Hepatocyte (in vitro differentiated cells): ENCODE measurements at regions not wholly inside any gene's neighbourhood (a gene's known extent, or its start where the extent isn't known, plus 50 kb on each side); places are given as distances from the start of the nearest gene placed in this dataset.
A peak's percentile ranks its signal among the peaks of the same experiment; 100 is the strongest.
"Not testable (repeated sequence)": the region's sequence is repeated elsewhere in the genome, so short reads cannot be mapped to it uniquely, and the experiment has no call there.

Experiments used
- DNase-seq: peaks from one replicate; pipeline ENCODE4 v3.0.0-alpha.2; 2016; ENCODE audit warnings: low spot score
- H2AFZ ChIP-seq: fragments of 200-600 bp; sonication (generic); 2 replicates; pipeline ENCODE4 v1.6.0; 2016; ENCODE audit warnings: antibody characterized with exemption, mild to moderate bottlenecking
- H3K27ac ChIP-seq: fragments of 200-600 bp; sonication (generic); 2 replicates; pipeline ENCODE4 v1.5.1; 2016; ENCODE audit warnings: mild to moderate bottlenecking
- H3K27me3 ChIP-seq: fragments of 200-600 bp; sonication (generic); 2 replicates; pipeline ENCODE4 v1.6.1; 2016
- H3K36me3 ChIP-seq: fragments of 200-600 bp; sonication (generic); replicated peaks from 2 replicates; pipeline ENCODE4 v1.5.1; 2016; ENCODE audit warnings: low read depth; ENCODE audit not compliant: insufficient read depth
- H3K4me1 ChIP-seq: fragments of 200-600 bp; sonication (generic); 2 replicates; pipeline ENCODE4 v1.5.1; 2016; ENCODE audit warnings: mild to moderate bottlenecking, moderate library complexity; ENCODE audit not compliant: insufficient read depth
- H3K4me2 ChIP-seq: fragments of 200-600 bp; sonication (generic); 2 replicates; pipeline ENCODE4 v1.6.0; 2016
- H3K4me3 ChIP-seq: fragments of 200-600 bp; sonication (generic); 2 replicates; pipeline ENCODE4 v1.5.1; 2016; ENCODE audit warnings: mild to moderate bottlenecking
- H3K79me2 ChIP-seq: fragments of 200-600 bp; sonication (generic); 2 replicates; pipeline ENCODE4 v1.6.0; 2017; ENCODE audit warnings: mild to moderate bottlenecking
- H3K9me2 ChIP-seq: fragments of 200-600 bp; sonication (generic); replicated peaks from 2 replicates; pipeline ENCODE4 v1.6.0; 2017; ENCODE audit warnings: mild to moderate bottlenecking; ENCODE audit not compliant: insufficient read depth
- H3K9me3 ChIP-seq: fragments of 200-600 bp; sonication (generic); 2 replicates; pipeline ENCODE4 v1.5.1; 2016; ENCODE audit warnings: low read depth, mild to moderate bottlenecking
- H4K20me1 ChIP-seq: fragments of 200-600 bp; sonication (generic); 2 replicates; pipeline ENCODE4 v1.6.0; 2016; ENCODE audit warnings: mild to moderate bottlenecking; ENCODE audit not compliant: insufficient read depth, poor library complexity, severe bottlenecking
- CTCF ChIP-seq: fragments of 200-600 bp; sonication (generic); IDR thresholded peaks from 2 replicates; pipeline ENCODE4 v1.5.1; 2016; ENCODE audit warnings: antibody characterized with exemption, mild to moderate bottlenecking; ENCODE audit not compliant: poor library complexity
- EZH2 ChIP-seq: fragments of 200-600 bp; sonication (generic); IDR thresholded peaks from 2 replicates; pipeline ENCODE4 v1.6.1; 2016; ENCODE audit warnings: antibody characterized with exemption, mild to moderate bottlenecking, borderline replicate concordance
- EZH2phosphoT487 ChIP-seq: fragments of 200-600 bp; sonication (generic); IDR thresholded peaks from one replicate; pipeline ENCODE4 v1.6.1; 2018; ENCODE audit warnings: antibody characterized with exemption, mild to moderate bottlenecking, low read depth, moderate library complexity; ENCODE audit not compliant: unreplicated experiment, severe bottlenecking
- WGBS: methylation state at CpG from one replicate; pipeline ENCODE4 v1.1.6; 2016; ENCODE audit warnings: low lambda C conversion rate; ENCODE audit errors: missing lambda C conversion rate; 5-methylcytosine and 5-hydroxymethylcytosine counted together

GRCh38 chr3:187504435-187504834, 136.2 kb downstream of the RTP4 start:
- Histone ChIP-seq H3K4me3 (no peak overlapping the region), H2AFZ (no peak overlapping the region), H3K36me3 (no peaks in the 10 kb centered on the region), H3K9me3 (no peaks in the 10 kb centered on the region), H3K27me3 (no peaks in the 10 kb centered on the region), H4K20me1 (no peaks in the 10 kb centered on the region), H3K4me1 (peaks cover 7% of the 10 kb centered on the region), H3K4me2 (no peak overlapping the region), H3K27ac (no peak overlapping the region), H3K9me2 (no peaks in the 10 kb centered on the region), H3K79me2 (no peaks in the 10 kb centered on the region)
- TF ChIP-seq CTCF, result no peak
- no peak for TF ChIP-seq EZH2phosphoT487
- TF ChIP-seq EZH2, result no peak
- WGBS, result 64% methylated on average over 3 of the region's 3 CpGs
- no peak for DNase-seq

- H3K9me2 ChIP-seq, result no peaks in the 10 kb centered on the region
- H3K9me3 ChIP-seq, result no peaks in the 10 kb centered on the region
- no peaks in the 10 kb centered on the region for H4K20me1 ChIP-seq
- H3K4me2 ChIP-seq, result peak overlapping the region; percentile 19
- no peak for TF ChIP-seq CTCF
- no peak for TF ChIP-seq EZH2phosphoT487
- TF ChIP-seq EZH2, result no peak
- H2AFZ ChIP-seq, result no peak overlapping the region
- H3K36me3 ChIP-seq, result no peaks in the 10 kb centered on the region
- H3K79me2 ChIP-seq, result no peaks in the 10 kb centered on the region
- peaks cover 7% of the 10 kb centered on the region for H3K4me1 ChIP-seq
- no peaks in the 10 kb centered on the region for H3K27me3 ChIP-seq
- peak overlapping the region; percentile 13 for H3K27ac ChIP-seq
- H3K4me3 ChIP-seq, result no peak overlapping the region
- DNase-seq, result no peak
- WGBS, result 46% methylated on average over 3 of the region's 3 CpGs
Observed at GRCh38 chr3:187498211-187498724, 130.1 kb downstream of the RTP4 start.

GRCh38 chr3:187497052-187497451, 128.9 kb downstream of the RTP4 start:
- H2AFZ ChIP-seq, result no peak overlapping the region
- no peak overlapping the region for H3K4me3 ChIP-seq
- TF ChIP-seq EZH2, result no peak
- TF ChIP-seq CTCF, result no peak
- no peak for TF ChIP-seq EZH2phosphoT487
- H4K20me1 ChIP-seq, result no peaks in the 10 kb centered on the region
- no peaks in the 10 kb centered on the region for H3K9me3 ChIP-seq
- no peak overlapping the region for H3K27ac ChIP-seq
- peaks cover 7% of the 10 kb centered on the region for H3K4me1 ChIP-seq
- WGBS, result 37% methylated on average over 1 of the region's 1 CpG
- H3K36me3 ChIP-seq, result no peaks in the 10 kb centered on the region
- no peaks in the 10 kb centered on the region for H3K9me2 ChIP-seq
- H3K4me2 ChIP-seq, result no peak overlapping the region
- H3K27me3 ChIP-seq, result no peaks in the 10 kb centered on the region
- DNase-seq, result no peak
- no peaks in the 10 kb centered on the region for H3K79me2 ChIP-seq

- 94% methylated on average over 3 of the region's 3 CpGs for WGBS
Observed at GRCh38 chr3:187494056-187494455, 125.9 kb downstream of the RTP4 start.

More at GRCh38 chr3:187494056-187494455, 125.9 kb downstream of the RTP4 start:
- not testable (repeated sequence) for H3K27me3 ChIP-seq, H3K9me2 ChIP-seq, H3K9me3 ChIP-seq, H2AFZ ChIP-seq, DNase-seq, H3K4me1 ChIP-seq, H4K20me1 ChIP-seq, H3K4me3 ChIP-seq, H3K27ac ChIP-seq, H3K79me2 ChIP-seq, H3K4me2 ChIP-seq, H3K36me3 ChIP-seq
